Esophagus muscularis mucosa (tissue), 3 donors: ENCODE measurements at regions not wholly inside any gene's neighbourhood (a gene's known extent, or its start where the extent isn't known, plus 50 kb on each side); places are given as distances from the start of the nearest gene placed in this dataset.

Experiments used
- POLR2A ChIP-seq: fragments of 450-650 bp; IDR thresholded peaks from one replicate; pipeline ENCODE4 v1.6.1; 2017; ENCODE audit warnings: antibody characterized with exemption, moderate library complexity, mild to moderate bottlenecking, low read depth
- POLR2AphosphoS5 ChIP-seq, 2 donors: sonication (generic); formaldehyde crosslinking; IDR thresholded peaks; one replicate each; pipeline ENCODE4 v1.6.1; 2017; ENCODE audit warnings: antibody characterized with exemption in 2 of 2
- TF ChIP-seq, protein P1 (sequence below), 3 experiments: fragments of 200-600 bp in 2 of 3; fragments of 450-650 bp in 1 of 3; sonication (generic) in 2 of 3; IDR thresholded peaks; one replicate each; pipeline ENCODE4 v1.5.1; 2017 to 2019; ENCODE audit warnings: antibody characterized with exemption in 3 of 3, mild to moderate bottlenecking in 2 of 3, moderate library complexity in 1 of 3

- TF ChIP-seq, protein P1, sequence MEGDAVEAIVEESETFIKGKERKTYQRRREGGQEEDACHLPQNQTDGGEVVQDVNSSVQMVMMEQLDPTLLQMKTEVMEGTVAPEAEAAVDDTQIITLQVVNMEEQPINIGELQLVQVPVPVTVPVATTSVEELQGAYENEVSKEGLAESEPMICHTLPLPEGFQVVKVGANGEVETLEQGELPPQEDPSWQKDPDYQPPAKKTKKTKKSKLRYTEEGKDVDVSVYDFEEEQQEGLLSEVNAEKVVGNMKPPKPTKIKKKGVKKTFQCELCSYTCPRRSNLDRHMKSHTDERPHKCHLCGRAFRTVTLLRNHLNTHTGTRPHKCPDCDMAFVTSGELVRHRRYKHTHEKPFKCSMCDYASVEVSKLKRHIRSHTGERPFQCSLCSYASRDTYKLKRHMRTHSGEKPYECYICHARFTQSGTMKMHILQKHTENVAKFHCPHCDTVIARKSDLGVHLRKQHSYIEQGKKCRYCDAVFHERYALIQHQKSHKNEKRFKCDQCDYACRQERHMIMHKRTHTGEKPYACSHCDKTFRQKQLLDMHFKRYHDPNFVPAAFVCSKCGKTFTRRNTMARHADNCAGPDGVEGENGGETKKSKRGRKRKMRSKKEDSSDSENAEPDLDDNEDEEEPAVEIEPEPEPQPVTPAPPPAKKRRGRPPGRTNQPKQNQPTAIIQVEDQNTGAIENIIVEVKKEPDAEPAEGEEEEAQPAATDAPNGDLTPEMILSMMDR (IDR thresholded peaks at IDR 0.05) = no peak
- TF ChIP-seq POLR2A = no peak
- no peak for TF ChIP-seq POLR2AphosphoS5 (IDR thresholded peaks at IDR 0.05)
Measured at GRCh38 chr10:78762086-78762630, 306.6 kb upstream of the ZMIZ1 start.
